SK-N-SH treated with all-trans-retinoic acid at 6 μM for 48 hours (cell line): ENCODE measurements at regions not wholly inside any gene's neighbourhood (a gene's known extent, or its start where the extent isn't known, plus 50 kb on each side); places are given as distances from the start of the nearest gene placed in this dataset.

Source experiments
- ATAC-seq: fragments of 200-7000 bp; cut with Tn5 transposase; 3 replicates; pipeline ENCODE4 v1.9.1; 2020; ENCODE audit warnings: mild to moderate bottlenecking, moderate library complexity
- ARNTL ChIP-seq: fragments of 450-650 bp; formaldehyde crosslinking; IDR thresholded peaks from 2 replicates; pipeline ENCODE4 v1.5.0; 2020; ENCODE audit warnings: low read depth, mild to moderate bottlenecking, moderate library complexity, borderline replicate concordance
- BACH2 ChIP-seq: fragments of 250-450 bp; sonication (Bioruptor Pico); IDR thresholded peaks from 2 replicates; pipeline ENCODE4 v1.9.0; 2021; ENCODE audit warnings: mild to moderate bottlenecking, borderline replicate concordance
- CREB5 ChIP-seq: fragments of 250-450 bp; sonication (Bioruptor Pico); IDR thresholded peaks from 2 replicates; pipeline ENCODE4 v1.5.1; 2020; ENCODE audit warnings: low read depth, mild to moderate bottlenecking, moderate library complexity
- CSDC2 ChIP-seq: fragments of 250-450 bp; sonication (Bioruptor Pico); IDR thresholded peaks from 2 replicates; pipeline ENCODE4 v1.5.0; 2020; ENCODE audit warnings: mild to moderate bottlenecking, moderate library complexity
- CSRNP3 ChIP-seq: fragments of 250-450 bp; sonication (Bioruptor Pico); IDR thresholded peaks from 2 replicates; pipeline ENCODE4 v1.5.1; 2021; ENCODE audit warnings: mild to moderate bottlenecking, moderate library complexity
- ESRRG ChIP-seq: fragments of 250-450 bp; sonication (Bioruptor Pico); IDR thresholded peaks from 2 replicates; pipeline ENCODE4 v1.6.1; 2021; ENCODE audit warnings: mild to moderate bottlenecking
- GLIS3 ChIP-seq: fragments of 250-450 bp; sonication (Bioruptor Pico); IDR thresholded peaks from 2 replicates; pipeline ENCODE4 v1.5.0; 2020; ENCODE audit warnings: mild to moderate bottlenecking, moderate library complexity
- ISL1 ChIP-seq: fragments of 250-450 bp; sonication (Bioruptor Pico); IDR thresholded peaks from 2 replicates; pipeline ENCODE4 v2.1.2; 2022; ENCODE audit warnings: mild to moderate bottlenecking, moderate library complexity
- OSR1 ChIP-seq: fragments of 250-450 bp; sonication (Bioruptor Pico); IDR thresholded peaks from 2 replicates; pipeline ENCODE4 v1.8.0; 2022; ENCODE audit warnings: moderate library complexity, mild to moderate bottlenecking, inconsistent platforms
- POU6F1 ChIP-seq: fragments of 250-450 bp; sonication (Bioruptor Pico); IDR thresholded peaks from 2 replicates; pipeline ENCODE4 v1.8.0; 2021; ENCODE audit warnings: low read depth, mild to moderate bottlenecking, moderate library complexity, borderline replicate concordance
- PPARA ChIP-seq: fragments of 250-450 bp; sonication (Bioruptor Pico); IDR thresholded peaks from 2 replicates; pipeline ENCODE4 v1.5.0; 2020; ENCODE audit warnings: mild to moderate bottlenecking, borderline replicate concordance
- RARB ChIP-seq: fragments of 250-450 bp; sonication (Bioruptor Pico); IDR thresholded peaks from 2 replicates; pipeline ENCODE4 v1.8.0; 2021; ENCODE audit warnings: mild to moderate bottlenecking, moderate library complexity
- SNAI2 ChIP-seq: fragments of 250-450 bp; sonication (Bioruptor Pico); IDR thresholded peaks from 2 replicates; pipeline ENCODE4 v1.5.0; 2020; ENCODE audit warnings: mild to moderate bottlenecking, moderate library complexity
- TCF4 ChIP-seq: fragments of 250-450 bp; sonication (Bioruptor Pico); IDR thresholded peaks from 2 replicates; pipeline ENCODE4 v1.8.0; 2021; ENCODE audit warnings: mild to moderate bottlenecking, moderate library complexity, borderline replicate concordance
- TOX ChIP-seq: fragments of 250-450 bp; sonication (Bioruptor Pico); IDR thresholded peaks from 2 replicates; pipeline ENCODE4 v1.8.0; 2021; ENCODE audit warnings: mild to moderate bottlenecking, moderate library complexity, borderline replicate concordance
- TSHZ2 ChIP-seq: fragments of 250-450 bp; sonication (Bioruptor Pico); IDR thresholded peaks from 2 replicates; pipeline ENCODE4 v1.5.0; 2020; ENCODE audit warnings: mild to moderate bottlenecking, moderate library complexity
- ZC3H10 ChIP-seq: fragments of 250-450 bp; sonication (Bioruptor Pico); IDR thresholded peaks from 2 replicates; pipeline ENCODE4 v1.5.1; 2021; ENCODE audit warnings: mild to moderate bottlenecking, moderate library complexity
- ZFP30 ChIP-seq: fragments of 450-650 bp; formaldehyde crosslinking; IDR thresholded peaks from 2 replicates; pipeline ENCODE4 v1.5.0; 2022; ENCODE audit warnings: mild to moderate bottlenecking, moderate library complexity
- ZNF565 ChIP-seq: fragments of 450-650 bp; formaldehyde crosslinking; conservative IDR thresholded peaks from 2 replicates; pipeline ENCODE4 v1.5.0; 2020; ENCODE audit warnings: low read depth, mild to moderate bottlenecking, moderate library complexity
- ZNF70 ChIP-seq: fragments of 450-650 bp; formaldehyde crosslinking; IDR thresholded peaks from 2 replicates; pipeline ENCODE4 v1.5.0; 2020; ENCODE audit warnings: mild to moderate bottlenecking, moderate library complexity
- ZNF8 ChIP-seq: fragments of 450-650 bp; formaldehyde crosslinking; IDR thresholded peaks from 2 replicates; pipeline ENCODE4 v1.5.0; 2020; ENCODE audit warnings: mild to moderate bottlenecking, moderate library complexity
- TF ChIP-seq, protein P1 (sequence below): fragments of 250-450 bp; sonication (Bioruptor Pico); IDR thresholded peaks from 2 replicates; pipeline ENCODE4 v1.8.0; 2020; ENCODE audit warnings: mild to moderate bottlenecking, moderate library complexity, borderline replicate concordance

DNA sequence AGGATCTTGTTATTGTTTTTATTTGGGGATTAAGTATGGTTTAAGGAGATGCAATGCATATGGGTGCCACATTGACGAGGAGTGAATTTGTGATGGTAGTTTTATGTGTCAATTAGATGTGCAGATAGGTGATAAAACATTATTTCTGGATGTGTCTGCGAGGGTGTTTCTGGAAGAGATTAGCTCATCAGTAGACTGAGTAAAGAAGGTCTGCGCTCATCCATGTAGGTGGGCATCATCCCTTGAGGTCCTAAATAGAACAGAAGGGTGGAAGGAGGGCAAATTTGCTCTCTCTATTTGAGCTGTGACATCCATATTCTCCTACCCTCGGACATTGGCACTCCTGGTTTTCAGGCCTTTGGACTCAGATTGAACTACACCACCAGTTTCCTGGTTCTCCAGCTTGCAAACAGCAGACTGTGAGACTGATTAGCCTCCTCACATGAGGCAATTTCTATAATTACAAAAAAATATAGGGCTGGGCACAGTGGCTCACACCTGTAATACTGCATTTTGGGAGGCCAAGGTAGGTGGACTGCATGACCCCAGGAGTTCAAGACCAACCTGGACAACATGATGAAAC, 118.2 kb upstream of the ZNF678 start:
- ATAC-seq, result no peak
- no peak for TF ChIP-seq ZNF565
- no peak for TF ChIP-seq SNAI2
- TF ChIP-seq TOX (CRISPR knock-in tag), result no peak
- TF ChIP-seq CSDC2, result no peak
- no peak for TF ChIP-seq CREB5 (CRISPR knock-in tag)
- TF ChIP-seq TCF4 (CRISPR knock-in tag), result no peak
- no peak for TF ChIP-seq RARB (CRISPR knock-in tag)
- TF ChIP-seq ZNF8 (CRISPR knock-in tag), result no peak
- no peak for TF ChIP-seq ZC3H10
- no peak for TF ChIP-seq GLIS3 (CRISPR knock-in tag)
- TF ChIP-seq CSRNP3 (CRISPR knock-in tag), result no peak
- TF ChIP-seq TSHZ2, result no peak
- no peak for TF ChIP-seq POU6F1 (CRISPR knock-in tag)
- TF ChIP-seq ISL1 (CRISPR knock-in tag), result no peak
- no peak for TF ChIP-seq BACH2 (CRISPR knock-in tag)
- no peak for TF ChIP-seq ESRRG
- TF ChIP-seq OSR1, result no peak
- TF ChIP-seq ARNTL (CRISPR knock-in tag), result no peak
- TF ChIP-seq PPARA, result no peak
- TF ChIP-seq ZFP30 (CRISPR knock-in tag), result no peak
- TF ChIP-seq, all 23 proteins: peak for 0

GRCh38 chr1:227440182-227440581, 121.9 kb upstream of the CDC42BPA start:
- no peak for TF ChIP-seq BACH2 (CRISPR knock-in tag)
- TF ChIP-seq ZNF70 (CRISPR knock-in tag), result no peak
- TF ChIP-seq, protein P1, sequence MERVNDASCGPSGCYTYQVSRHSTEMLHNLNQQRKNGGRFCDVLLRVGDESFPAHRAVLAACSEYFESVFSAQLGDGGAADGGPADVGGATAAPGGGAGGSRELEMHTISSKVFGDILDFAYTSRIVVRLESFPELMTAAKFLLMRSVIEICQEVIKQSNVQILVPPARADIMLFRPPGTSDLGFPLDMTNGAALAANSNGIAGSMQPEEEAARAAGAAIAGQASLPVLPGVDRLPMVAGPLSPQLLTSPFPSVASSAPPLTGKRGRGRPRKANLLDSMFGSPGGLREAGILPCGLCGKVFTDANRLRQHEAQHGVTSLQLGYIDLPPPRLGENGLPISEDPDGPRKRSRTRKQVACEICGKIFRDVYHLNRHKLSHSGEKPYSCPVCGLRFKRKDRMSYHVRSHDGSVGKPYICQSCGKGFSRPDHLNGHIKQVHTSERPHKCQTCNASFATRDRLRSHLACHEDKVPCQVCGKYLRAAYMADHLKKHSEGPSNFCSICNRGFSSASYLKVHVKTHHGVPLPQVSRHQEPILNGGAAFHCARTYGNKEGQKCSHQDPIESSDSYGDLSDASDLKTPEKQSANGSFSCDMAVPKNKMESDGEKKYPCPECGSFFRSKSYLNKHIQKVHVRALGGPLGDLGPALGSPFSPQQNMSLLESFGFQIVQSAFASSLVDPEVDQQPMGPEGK (CRISPR knock-in tag), result no peak
- ATAC-seq, result no peak

DNA sequence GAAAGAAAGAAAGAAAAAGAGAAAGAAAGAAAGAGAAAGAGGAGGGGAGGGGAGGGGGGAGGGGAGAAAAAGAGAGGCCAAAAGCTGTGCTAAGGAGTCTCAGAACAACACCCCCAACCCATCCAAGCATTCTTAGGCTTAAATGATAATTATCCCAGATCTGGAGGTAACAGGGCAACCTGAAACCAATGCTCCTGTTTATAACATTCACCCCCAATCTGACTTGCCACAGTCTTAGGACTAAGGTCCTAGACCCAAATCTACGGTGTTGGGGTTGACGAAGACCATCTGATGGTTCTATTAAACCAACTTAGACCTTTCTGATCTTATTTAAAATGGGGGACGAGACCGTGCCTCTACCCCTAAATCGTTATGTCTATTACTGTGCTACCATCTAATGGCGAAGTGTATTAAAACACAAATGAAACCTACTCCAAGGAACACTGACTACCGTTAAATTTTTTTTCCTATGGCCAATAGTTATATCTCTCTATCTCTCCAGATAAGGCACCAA, 119.3 kb upstream of the CDC42BPA start:
- peak; percentile 97 for ATAC-seq
- TF ChIP-seq PPARA, result no peak
- no peak for TF ChIP-seq ZC3H10
